GM12872 (cell line): ENCODE measurements at regions not wholly inside any gene's neighbourhood (a gene's known extent, or its start where the extent isn't known, plus 50 kb on each side); places are given as distances from the start of the nearest gene placed in this dataset.

Experiments
- TF ChIP-seq, protein P1 (sequence below): IDR thresholded peaks from 3 replicates; pipeline ENCODE4 v1.5.1; 2011; ENCODE audit warnings: low read depth, mild to moderate bottlenecking, low read length, moderate library complexity; ENCODE audit not compliant: insufficient read depth

DNA sequence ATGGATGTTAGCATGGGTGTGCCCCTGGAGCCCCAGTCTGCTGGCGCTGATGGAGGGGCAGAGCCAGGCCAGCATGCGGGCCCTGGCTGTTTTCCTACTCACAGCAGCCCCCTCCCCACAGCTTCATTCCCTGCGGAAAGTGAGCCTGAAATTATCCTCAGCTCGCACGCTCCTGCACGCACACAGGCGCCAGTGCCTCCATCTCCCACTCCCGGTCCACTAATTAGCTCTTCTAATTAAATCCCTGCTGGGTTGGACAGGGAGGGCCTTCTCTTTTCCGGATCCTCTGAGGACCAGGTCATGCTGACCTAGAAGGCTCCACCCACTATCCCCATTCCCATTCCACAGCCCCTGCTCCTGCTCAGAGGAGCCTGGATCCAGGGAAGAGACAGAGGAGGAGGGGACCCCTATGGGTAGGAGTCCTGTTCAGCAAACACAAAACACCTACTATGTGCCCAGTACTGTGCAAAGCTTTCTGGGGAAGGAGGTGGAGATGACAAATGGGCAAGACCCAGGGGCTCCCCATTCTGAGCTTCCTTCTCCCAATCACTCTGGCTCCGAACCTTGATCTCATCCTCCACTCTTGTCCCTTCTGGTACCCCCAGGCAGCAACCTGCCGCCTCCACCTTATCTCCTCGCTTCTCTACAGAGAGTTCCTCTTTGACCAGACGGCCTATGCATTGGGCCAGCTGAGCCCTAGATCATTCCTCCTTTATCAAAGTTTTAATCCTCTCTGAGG is 70.2 kb upstream of the CCDC167 start:
- TF ChIP-seq, protein P1, sequence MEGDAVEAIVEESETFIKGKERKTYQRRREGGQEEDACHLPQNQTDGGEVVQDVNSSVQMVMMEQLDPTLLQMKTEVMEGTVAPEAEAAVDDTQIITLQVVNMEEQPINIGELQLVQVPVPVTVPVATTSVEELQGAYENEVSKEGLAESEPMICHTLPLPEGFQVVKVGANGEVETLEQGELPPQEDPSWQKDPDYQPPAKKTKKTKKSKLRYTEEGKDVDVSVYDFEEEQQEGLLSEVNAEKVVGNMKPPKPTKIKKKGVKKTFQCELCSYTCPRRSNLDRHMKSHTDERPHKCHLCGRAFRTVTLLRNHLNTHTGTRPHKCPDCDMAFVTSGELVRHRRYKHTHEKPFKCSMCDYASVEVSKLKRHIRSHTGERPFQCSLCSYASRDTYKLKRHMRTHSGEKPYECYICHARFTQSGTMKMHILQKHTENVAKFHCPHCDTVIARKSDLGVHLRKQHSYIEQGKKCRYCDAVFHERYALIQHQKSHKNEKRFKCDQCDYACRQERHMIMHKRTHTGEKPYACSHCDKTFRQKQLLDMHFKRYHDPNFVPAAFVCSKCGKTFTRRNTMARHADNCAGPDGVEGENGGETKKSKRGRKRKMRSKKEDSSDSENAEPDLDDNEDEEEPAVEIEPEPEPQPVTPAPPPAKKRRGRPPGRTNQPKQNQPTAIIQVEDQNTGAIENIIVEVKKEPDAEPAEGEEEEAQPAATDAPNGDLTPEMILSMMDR = no peak

DNA sequence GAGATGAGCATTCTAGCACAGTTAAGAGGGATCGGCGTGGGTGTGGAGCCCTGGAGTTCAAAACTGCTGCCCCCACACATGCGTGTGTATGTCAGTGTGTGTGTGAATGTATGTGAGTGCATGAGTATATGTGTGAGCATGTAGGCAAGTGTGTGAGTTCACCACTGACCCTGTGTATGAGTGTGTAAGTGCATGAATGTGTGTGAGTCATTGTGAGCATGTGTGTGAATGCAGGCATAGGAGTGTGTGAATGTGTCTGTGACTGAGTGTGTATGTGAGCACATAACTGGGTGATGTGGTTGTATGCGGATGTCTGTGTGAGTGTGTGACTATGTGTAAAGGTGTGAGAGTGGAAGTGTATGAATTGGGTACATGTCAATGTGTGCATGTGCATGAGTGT is 69.6 kb upstream of the CCDC167 start:
- TF ChIP-seq, protein P1 = no peak

DNA sequence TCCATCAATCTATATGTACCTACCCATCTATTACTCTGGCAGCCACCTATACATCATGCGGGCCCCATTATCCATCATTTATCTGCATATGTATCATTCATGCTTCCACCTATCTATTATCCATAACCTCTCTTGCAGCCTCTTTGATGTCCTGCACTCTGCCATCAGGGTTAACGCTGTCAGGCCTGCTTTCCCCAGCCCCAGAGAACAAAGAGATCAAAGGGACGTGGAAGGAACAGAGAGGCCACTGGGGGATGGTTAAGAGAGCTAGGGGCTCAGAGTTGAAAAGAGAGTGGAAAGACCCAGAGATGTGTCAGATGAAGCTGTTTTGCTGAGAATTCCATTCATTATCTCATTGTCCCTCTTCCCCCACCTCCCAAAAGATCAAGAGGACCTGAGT is 67.3 kb upstream of the CCDC167 start:
- TF ChIP-seq, protein P1 = no peak

DNA sequence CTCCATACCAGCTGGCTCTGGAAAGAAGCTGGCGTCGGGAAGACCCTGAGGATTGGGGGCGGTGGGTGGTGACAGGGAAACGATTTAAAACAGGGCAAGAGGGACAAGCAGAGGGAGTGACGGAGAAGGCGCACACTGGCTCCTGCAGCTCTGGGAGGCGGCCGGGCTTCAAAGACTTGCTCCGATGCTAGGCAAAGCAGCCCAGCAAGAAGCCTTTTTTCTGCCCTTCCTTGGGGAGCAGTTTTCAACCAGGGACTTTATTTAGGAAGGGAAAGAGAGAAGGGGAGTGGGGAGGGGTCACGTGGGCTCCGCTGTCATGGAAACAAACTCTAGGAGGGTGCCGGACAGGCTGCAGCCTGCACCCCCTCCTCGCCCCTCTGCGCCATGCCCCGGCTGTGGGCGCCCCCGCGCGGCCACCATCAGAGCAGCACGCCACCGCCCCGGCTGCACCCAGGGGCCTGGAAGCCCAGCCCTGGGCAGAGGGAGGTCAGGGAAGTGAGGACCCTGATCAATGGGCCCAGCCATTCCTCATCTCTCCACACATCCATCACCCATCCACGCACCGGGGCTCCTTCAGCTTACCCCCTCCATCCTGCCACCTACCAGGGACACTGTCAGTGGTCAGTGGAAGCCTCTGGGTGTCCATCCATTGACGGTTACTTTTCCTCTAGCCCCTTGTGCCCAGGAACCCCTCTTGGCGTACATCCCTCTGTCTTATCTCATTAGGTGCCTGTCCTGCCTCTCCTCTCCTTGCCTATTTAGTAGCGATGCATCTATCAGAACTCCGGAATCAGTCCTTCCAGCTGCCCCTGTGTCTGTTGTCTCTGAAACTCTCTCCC is 66.6 kb upstream of the CCDC167 start:
- TF ChIP-seq, protein P1 = peak; percentile 88

DNA sequence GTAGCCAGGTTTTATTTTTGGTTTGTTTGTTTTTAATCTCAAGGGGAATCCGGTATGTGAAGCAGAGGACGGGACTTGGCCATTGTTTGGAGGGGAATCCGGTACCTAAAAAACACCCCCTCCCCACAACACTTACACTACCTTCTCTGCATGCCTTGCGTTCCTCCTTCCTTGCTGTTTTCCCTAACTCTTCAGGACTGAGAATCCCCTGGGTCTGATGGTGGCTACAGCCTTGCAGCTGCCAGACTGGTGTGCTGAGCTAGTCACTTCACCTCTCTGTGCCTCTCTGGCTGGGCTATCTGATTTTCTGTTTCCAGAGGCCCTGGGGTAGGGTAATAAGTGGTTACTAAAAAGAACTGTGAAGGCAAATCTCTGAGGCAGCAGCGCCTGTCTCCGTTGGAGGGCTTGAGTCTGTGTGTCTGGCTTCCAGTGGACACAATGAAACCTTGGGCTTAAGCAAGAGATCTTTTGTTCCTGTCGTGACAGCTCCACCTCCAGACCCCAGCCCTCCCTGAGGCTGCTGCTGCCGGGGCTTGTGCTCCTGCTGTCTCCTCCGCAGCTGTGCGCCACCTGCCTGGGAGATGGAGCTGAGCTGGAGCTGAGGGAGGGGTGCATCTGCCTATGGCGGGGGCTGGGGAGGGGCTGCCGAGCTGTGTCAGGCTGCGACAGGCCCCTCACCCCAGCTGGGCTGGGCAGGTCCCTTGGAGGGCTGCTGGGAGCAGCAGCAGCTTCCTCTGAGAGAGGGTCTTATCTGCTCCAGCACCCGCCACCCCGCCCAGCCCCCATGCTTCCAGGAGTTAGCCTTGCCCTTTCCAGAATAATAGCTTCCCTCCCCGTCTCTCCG is 65.8 kb upstream of the CCDC167 start:
- TF ChIP-seq, protein P1 = 0 out of 3 replicates have a peak, but pooled peaks have one; percentile 7

DNA sequence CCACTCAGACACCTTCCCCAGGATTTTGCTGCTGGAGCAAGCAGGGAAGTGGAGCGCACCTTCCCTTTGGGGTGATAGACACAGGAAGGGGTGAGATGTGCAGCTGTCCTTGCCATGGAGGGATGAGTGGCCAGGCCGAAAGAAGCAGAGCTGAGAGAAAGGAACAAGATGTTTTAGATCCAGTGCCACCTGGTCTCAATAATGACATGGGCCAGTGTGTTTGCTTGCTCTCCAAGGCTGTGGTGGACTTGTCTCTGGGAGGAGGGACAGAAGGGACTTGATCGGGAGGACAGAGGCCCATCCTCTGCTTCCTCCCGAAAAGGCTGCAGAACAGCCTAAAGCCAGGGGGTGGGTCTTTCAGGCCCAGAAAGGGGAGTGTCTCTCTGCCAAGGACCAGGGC is 61.7 kb upstream of the CCDC167 start:
- TF ChIP-seq, protein P1 = no peak

DNA sequence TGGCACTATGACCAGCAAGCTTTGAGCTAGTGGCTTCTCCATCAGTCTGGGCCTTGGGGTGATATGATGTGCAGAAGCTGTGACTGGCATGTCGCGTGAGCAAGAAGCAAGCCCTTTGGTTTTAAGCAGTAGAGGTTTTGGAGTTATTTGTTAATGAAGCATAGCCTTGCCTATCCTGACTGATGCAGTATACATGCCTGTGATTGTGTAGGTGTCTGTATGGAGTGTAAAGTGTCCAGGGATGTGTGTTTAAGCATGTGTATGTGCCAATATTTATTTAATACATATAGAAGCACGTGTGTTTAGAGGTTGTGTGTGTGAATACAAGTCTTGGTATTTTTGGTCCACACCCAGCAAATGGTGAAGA is 61.0 kb upstream of the CCDC167 start:
- TF ChIP-seq, protein P1 = no peak
